GM21367 (cell line): ENCODE measurements at regions not wholly inside any gene's neighbourhood (a gene's known extent, or its start where the extent isn't known, plus 50 kb on each side); places are given as distances from the start of the nearest gene placed in this dataset.
"Not testable (repeated sequence)": the region's sequence is repeated elsewhere in the genome, so short reads cannot be mapped to it uniquely, and the experiment has no call there.

Source experiments
- ATAC-seq: cut with Tn5 transposase; IDR thresholded peaks from one replicate; pipeline ENCODE4 v1.9.1; 2021; ENCODE audit not compliant: unreplicated experiment

GRCh38 chr6:112853162-112853561 is 506.0 kb downstream of the RFPL4B start:
- ATAC-seq = no peak

- no peak for ATAC-seq
Observed at GRCh38 chr6:112863753-112864152, 516.6 kb downstream of the RFPL4B start.

DNA sequence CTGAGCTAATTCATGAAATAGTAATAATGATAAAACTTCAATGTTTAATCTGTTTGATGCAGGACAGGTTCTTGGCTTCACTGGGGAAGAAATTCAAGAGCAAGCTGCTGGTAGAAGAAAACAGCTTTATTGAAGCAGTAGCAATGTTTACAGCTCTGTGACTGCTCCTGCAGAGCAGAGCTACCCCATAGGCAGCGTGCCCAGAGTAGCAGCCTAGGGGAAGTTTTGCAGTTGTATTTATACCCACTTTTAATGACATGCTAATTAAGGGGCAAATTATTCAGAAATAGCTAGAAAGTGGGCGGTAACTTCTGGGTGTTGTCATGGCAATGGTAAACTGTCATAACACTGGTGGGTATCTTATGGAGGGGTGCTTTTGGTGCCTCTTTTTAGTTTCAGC is 518.0 kb downstream of the RFPL4B start:
- no peak for ATAC-seq

GRCh38 chr6:112874881-112875280 is 527.8 kb downstream of the RFPL4B start:
- ATAC-seq = no peak

GRCh38 chr6:112877134-112878100 is 530.3 kb downstream of the RFPL4B start:
- no peak for ATAC-seq

- ATAC-seq = no peak
Observed at GRCh38 chr6:112879920-112880413, 532.8 kb downstream of the RFPL4B start.

- ATAC-seq = no peak
Observed at GRCh38 chr6:112881027-112881426, 533.9 kb downstream of the RFPL4B start.

DNA sequence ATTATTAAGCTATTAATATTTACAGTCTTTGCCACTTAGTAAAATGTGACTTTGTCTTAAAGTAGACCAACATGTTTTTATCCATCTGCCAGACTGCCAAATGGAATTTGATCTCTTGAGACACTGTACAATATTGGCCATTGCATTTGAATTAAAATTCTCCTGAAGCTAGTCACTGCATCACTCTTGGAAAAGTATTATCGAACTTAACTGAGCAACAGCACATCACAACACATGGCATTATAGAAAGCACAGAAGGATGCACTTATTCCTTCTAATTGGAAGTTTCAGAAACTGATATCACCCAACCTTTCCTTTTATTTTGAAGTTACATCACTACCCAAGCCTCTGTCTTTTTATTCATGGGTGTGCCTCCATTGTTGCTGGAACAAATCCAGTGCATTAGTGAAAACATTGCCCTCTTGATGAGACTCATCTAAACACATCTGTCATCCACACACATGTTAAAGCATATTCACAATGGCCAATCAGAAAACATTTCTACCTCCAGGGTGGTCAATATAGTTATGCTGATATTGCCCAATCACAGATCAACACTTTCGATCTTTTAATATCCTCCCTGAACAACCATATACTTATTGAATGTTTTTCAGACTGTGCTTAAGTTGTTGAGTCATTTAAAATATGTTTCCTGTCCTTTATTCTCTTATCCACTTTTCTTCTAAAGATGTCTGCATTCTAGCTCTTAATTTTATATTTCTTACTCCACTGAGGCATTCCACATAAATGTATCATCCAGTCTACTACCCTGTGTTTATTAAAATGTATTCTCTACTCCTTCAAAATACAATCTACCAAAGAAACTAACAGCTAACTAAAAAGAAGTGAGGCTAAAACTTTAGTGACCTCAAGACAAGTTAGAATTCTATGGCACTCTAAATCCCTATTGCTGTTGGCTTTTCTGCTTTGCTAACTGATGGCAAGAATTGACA is 535.0 kb downstream of the RFPL4B start:
- ATAC-seq = no peak

- ATAC-seq = no peak
Observed at GRCh38 chr6:112883095-112883494, 536.0 kb downstream of the RFPL4B start.

- no peak for ATAC-seq
Observed at GRCh38 chr6:112886415-112886814, 539.3 kb downstream of the RFPL4B start.

DNA sequence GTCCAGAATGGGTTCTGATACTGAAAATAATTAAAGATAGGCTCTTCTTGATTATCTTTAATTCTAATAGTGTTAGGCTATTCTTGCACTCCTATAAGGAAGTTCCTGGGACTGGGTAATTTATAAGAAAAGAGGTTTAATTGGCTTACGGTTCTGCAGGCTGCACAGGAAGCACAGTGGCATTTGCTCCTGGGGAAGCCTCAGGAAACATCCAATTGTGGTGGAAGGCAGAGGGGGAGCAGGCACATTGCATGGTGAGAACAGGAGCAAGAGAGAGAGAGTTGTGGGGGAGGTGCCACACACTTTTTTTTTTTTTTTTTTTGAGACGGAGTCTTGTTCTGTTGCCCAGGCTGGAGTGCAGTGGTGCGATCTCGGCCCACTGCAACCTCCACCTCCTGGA is 540.3 kb downstream of the RFPL4B start:
- ATAC-seq = not testable (repeated sequence)

DNA sequence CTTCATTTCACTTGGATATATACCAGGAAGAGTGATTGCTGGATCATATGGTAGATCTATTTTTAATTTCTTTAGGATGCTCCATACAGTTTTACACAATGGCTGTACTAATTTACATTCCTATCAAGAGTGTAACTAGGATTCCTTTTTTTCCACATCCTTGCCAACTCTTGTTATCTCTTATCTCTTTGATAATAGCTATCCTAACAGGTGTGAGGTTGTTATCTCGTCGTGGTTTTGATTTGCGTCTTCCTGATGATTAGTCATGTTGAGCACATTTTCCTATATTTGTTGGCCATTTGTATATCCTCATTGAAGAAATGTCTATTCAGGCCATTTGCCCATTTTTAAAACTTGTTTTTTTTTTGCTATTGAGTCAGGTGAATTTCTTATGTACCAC is 552.4 kb downstream of the RFPL4B start:
- no peak for ATAC-seq

GRCh38 chr6:112903361-112903760 is 556.2 kb downstream of the RFPL4B start:
- ATAC-seq = no peak

DNA sequence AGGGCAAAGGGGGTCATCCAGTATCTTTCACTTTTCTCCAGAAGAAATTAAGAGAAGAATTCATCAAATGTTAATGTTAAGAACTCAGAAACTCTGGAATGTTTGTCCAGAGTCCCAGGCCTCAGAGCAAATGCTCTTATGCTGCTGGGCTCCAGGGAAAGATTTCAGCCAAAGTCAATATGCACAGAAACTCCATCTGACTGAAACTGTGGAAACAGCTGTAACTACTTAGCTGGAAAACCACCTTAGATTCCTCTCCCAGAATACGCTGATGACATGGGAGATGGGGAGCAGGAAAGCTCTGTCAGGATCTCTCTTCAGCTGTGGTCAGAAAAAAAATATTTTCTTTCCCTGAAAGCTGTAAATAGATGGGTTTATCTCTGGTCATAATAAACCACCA is 559.6 kb downstream of the RFPL4B start:
- no peak for ATAC-seq

DNA sequence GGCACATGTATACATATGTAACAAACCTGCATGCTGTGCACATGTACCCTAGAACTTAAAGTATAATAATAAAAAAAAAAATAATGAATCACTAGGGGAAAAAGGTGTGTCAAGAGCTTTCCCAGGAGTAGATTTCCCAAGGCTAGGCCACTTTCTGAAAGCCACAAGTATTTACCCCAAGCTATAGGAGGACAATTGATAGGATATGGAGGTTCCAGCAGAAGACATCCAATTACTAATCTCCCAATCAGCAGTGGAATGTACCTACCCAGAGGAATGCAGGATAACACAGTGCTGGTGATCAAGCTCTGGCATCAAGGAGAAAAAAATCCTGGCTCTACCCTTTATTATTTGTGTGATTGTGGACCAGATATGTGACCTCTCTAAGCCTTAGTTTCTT is 562.7 kb downstream of the RFPL4B start:
- ATAC-seq = no peak

- ATAC-seq = no peak
Observed at GRCh38 chr6:112910256-112910655, 563.1 kb downstream of the RFPL4B start.

GRCh38 chr6:112911959-112912358 is 564.8 kb downstream of the RFPL4B start:
- ATAC-seq = no peak

- no peak for ATAC-seq
Observed at GRCh38 chr6:112912416-112913101, 565.4 kb downstream of the RFPL4B start.

DNA sequence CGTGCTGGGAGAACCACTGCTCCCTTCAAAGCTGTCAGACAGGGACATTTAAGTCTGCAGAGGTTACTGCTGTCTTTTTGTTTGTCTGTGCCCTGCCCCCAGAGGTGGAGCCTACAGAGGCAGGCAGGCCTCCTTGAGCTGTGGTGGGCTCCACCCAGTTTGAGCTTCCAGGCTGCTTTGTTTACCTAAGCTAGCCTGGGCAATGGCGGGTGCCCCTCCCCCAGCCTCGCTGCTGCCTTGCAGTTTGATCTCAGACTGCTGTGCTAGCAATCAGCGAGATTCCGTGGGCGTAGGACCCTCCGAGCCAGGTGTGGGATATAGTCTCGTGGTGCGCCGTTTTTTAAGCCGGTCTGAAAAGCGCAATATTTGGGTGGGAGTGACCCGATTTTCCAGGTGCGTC is 572.6 kb downstream of the RFPL4B start:
- ATAC-seq = not testable (repeated sequence)

GRCh38 chr6:112920994-112921393 is 573.9 kb downstream of the RFPL4B start:
- no peak for ATAC-seq
